ENCODE measurements at regions not wholly inside any gene's neighbourhood (a gene's known extent, or its start where the extent isn't known, plus 50 kb on each side); places are given as distances from the start of the nearest gene placed in this dataset.

DNA sequence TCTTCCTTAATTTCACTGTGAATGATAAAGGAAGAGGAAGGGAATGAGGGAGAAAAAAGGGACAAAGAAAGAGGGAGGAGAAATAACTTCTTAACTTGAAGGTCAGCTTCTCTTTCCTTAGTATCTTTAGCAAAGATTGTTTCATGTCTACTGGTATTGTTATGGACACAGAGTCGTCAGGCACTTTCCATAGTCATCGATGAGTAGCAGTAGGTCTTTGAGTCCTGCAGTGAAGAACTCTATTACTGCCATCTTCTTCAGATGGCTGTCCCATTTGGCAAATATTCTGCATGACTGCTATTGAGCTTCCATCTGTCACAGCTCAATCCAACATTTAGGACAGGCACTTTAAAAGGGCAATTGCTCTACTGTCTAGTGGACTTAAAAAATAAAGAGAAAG, 2463.1 kb downstream of the PCDH9 start:
- Mint-ChIP-seq H3K36me3 (no peaks in the 10 kb centered on the region), H3K4me1 (ENCODE audit: low read depth) (no peaks in the 10 kb centered on the region), H3K9me3 (ENCODE audit: low read depth) (peaks cover 11% of the 10 kb centered on the region), H3K4me3 (no peak overlapping the region), H3K27ac (no peak overlapping the region), H3K27me3 (no peaks in the 10 kb centered on the region)

DNA sequence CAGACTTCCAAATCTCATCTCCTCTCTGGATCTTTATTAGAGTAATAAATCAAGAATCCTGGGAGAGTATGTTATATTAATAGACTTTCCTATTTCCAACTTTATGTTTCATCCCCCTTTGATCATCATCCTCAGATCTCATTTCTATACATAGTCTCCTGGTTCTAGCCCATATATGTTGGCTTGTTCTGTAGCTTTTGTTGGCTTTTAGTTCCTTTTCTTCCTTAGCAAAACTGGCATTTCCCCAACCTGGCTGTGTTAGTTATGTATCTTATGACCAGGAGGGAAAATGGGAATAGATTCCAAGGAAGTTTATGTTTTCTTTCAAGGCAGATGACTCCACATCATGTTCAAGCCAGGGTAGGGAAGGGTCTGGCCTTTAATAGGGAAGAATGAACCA, 2464.5 kb downstream of the PCDH9 start:
- Mint-ChIP-seq H3K9me3 (ENCODE audit: low read depth) (peaks cover 11% of the 10 kb centered on the region), H3K4me1 (ENCODE audit: low read depth) (no peaks in the 10 kb centered on the region), H3K27me3 (no peaks in the 10 kb centered on the region), H3K27ac (no peak overlapping the region), H3K4me3 (no peak overlapping the region), H3K36me3 (no peaks in the 10 kb centered on the region)

DNA sequence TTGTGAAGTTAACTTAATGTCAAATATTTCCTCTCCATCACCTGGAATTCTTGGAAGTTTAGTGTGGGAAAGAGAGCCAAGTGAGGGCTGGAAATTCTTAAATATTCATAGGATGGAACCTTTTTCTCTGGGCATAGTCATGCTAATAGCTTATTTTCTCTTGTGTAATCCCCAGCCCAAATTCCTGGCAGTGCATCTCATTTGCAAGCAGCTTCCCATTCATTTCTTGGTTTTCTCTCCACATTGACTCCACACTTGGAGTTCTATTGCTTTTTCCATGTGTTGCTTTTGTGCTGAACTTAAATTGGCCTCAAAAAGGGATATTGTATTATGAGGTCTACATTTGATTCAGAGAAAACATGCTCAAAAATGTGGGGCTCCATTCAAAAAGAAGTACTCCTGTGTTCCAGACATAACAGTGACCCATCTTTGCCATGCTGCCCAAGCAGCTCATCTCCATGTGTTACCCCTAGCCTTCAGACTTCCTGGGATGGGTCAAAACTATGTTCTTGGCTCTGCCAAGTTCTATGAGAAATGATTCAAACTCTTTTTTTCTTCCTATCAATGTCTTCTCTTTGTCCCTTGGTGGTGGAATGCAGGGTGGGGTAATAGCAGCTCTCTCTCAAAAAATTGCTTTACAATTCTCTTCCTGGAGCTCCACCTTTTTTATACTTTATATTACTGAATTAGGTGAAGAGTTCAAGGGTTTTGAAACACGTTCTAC, 2471.5 kb downstream of the PCDH9 start:
- H3K27me3 Mint-ChIP-seq: no peaks in the 10 kb centered on the region
- peaks cover 21% of the 10 kb centered on the region for H3K9me3 Mint-ChIP-seq (ENCODE audit: low read depth)
- no peak overlapping the region for H3K4me3 Mint-ChIP-seq
- no peak overlapping the region for H3K27ac Mint-ChIP-seq
- H3K4me1 Mint-ChIP-seq (ENCODE audit: low read depth): no peaks in the 10 kb centered on the region
- no peaks in the 10 kb centered on the region for H3K36me3 Mint-ChIP-seq

DNA sequence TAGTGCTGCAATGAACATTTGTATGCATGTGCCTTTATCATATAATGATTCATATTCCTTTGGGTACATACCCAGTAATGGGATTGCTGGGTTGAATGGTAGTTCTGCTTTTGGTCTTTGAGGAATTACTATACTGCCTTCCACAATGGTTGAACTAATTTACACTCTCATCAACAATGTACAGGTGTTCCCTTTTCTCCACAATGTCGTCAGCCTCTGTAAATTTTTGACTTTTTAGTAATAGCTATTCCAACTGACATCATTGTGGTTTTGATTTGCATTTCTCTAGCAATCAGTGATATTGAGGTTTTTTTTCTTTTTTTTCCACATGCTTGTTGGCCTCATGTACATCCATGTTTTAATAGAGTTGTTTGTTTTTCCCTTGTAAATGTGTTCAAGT, 2473.5 kb downstream of the PCDH9 start:
- no peaks in the 10 kb centered on the region for H3K27me3 Mint-ChIP-seq
- no peaks in the 10 kb centered on the region for H3K4me1 Mint-ChIP-seq (ENCODE audit: low read depth)
- H3K36me3 Mint-ChIP-seq: no peaks in the 10 kb centered on the region
- no peak overlapping the region for H3K27ac Mint-ChIP-seq
- H3K9me3 Mint-ChIP-seq (ENCODE audit: low read depth): peaks cover 17% of the 10 kb centered on the region
- H3K4me3 Mint-ChIP-seq: no peak overlapping the region

DNA sequence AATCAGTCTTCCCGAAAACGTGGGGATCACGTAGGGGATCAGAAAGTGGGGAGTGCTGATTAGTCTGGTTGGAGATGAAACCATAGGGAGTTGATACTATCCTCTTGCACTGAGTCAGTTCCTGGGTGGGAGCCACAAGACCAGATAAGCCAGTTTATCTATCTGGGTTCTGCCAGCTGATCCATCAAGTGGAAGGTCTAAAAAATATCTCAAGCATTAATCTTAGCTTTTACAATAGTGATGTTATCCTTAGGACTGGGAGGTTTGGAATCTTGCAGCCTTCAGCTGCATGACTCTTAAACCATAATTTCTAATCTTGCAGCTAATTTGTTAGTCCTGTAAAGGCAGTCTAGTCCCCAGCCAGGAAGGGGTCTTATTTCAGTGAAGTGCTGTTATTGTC, 2474.2 kb downstream of the PCDH9 start:
- Mint-ChIP-seq H3K27me3 (no peaks in the 10 kb centered on the region), H3K9me3 (ENCODE audit: low read depth) (peaks cover 17% of the 10 kb centered on the region), H3K36me3 (no peaks in the 10 kb centered on the region), H3K27ac (no peak overlapping the region), H3K4me1 (ENCODE audit: low read depth) (no peaks in the 10 kb centered on the region), H3K4me3 (no peak overlapping the region)

DNA sequence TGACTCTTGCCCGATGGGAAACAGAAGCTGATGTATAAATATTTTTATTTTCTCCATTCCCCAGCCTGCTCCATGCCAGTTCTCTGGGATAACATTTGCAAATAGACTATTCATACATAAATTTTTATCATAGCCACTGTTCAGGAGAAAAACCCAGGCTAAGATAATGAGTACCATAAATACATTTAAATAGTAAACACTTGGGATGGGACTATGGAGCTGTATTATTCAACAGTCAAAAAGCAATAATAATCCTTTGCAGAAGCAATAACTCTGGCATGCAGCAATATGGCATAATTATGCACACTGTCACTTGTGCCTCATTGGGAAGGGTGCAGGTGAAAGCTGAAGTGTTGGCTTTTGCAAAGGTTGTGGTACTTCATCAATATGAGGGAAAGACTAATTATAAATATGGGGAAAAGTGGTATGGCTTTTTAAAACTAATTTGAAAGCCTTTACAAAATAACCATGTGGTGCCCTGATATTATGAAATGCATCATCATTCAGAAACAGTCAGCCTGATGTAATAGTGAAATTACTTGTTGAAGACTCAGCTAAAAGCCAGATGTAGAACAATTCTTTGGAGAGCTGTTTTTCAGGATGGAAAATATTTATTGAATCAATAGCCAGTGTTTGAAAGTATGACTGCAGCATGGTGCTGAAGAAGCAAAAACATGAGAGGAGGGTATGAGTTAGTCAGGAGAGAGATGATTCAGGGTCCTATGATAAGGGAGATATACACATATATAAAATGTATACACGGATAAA, 2476.7 kb downstream of the PCDH9 start:
- Mint-ChIP-seq H3K9me3 (ENCODE audit: low read depth) (peaks cover 7% of the 10 kb centered on the region), H3K27me3 (no peaks in the 10 kb centered on the region), H3K27ac (no peak overlapping the region), H3K4me3 (no peak overlapping the region), H3K36me3 (no peaks in the 10 kb centered on the region), H3K4me1 (ENCODE audit: low read depth) (no peaks in the 10 kb centered on the region)

DNA sequence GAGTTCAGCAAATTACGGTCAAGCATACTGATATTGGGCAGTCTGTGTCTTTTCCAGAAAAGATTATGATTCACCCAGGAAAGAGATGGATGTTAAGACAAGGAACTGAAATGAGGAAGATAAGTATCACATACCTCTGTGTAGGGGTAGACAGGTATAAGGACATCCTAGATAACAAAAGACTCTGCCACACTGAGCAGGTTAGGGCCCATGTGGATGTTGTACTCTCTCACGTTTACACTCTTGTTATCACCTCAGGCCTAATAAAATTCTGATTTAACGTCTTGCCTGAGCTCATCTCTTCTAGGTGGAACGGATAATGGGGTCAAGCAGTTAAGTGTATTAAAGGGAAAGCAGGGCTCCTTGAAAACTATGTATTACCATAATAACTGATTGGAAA, 2480.8 kb downstream of the PCDH9 start:
- H3K4me3 Mint-ChIP-seq: no peak overlapping the region
- H3K27ac Mint-ChIP-seq: no peak overlapping the region
- H3K27me3 Mint-ChIP-seq: no peaks in the 10 kb centered on the region
- no peaks in the 10 kb centered on the region for H3K36me3 Mint-ChIP-seq
- H3K4me1 Mint-ChIP-seq (ENCODE audit: low read depth): no peaks in the 10 kb centered on the region
- no peaks in the 10 kb centered on the region for H3K9me3 Mint-ChIP-seq (ENCODE audit: low read depth)

DNA sequence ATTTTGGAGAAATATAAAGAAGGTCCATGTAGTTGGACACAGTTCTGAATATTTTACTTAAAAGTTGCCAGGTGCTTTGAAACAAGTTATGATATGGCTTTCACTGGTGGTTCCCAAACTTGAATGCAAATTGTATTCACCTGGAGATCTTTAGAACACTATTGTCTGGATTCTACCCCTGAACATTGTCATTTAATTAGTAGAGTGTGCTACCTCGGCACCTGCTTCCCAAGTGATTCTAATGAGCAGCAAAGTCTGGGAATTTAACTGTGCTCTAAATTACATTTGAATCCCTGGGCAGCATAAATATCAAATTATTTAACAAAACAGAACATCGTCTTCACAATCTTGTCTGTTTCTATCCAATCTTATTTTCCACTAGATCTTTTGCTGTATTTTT, 2483.3 kb downstream of the PCDH9 start:
- no peak overlapping the region for H3K4me3 Mint-ChIP-seq
- no peak overlapping the region for H3K27ac Mint-ChIP-seq

DNA sequence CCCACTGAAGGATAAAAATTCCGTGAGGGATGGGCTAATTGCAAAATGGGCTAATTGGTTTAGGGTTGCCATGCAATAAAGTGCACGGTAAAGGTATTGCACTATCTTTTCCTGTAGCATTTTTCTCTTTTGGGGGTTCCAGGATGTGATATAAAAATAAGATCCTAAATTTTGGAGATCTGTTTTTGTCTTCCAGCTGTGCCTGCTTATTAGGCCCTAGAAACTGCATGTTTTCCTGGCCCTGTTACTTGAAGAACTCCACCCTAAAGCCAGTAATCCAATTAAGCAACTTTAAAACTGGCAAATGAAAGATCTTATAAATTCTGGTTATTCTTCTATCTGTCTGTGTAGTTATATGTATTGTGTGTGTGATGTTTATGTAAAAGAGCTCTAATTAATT, 2489.6 kb downstream of the PCDH9 start:
- H3K4me1 Mint-ChIP-seq (ENCODE audit: low read depth): no peaks in the 10 kb centered on the region
- H3K36me3 Mint-ChIP-seq: no peaks in the 10 kb centered on the region

More for the DNA sequence above, 2483.3 kb downstream of the PCDH9 start:
- H3K27me3 Mint-ChIP-seq: no peaks in the 10 kb centered on the region
- H3K9me3 Mint-ChIP-seq (ENCODE audit: low read depth): no peaks in the 10 kb centered on the region
- no peaks in the 10 kb centered on the region for H3K4me1 Mint-ChIP-seq (ENCODE audit: low read depth)
- H3K36me3 Mint-ChIP-seq: no peaks in the 10 kb centered on the region

DNA sequence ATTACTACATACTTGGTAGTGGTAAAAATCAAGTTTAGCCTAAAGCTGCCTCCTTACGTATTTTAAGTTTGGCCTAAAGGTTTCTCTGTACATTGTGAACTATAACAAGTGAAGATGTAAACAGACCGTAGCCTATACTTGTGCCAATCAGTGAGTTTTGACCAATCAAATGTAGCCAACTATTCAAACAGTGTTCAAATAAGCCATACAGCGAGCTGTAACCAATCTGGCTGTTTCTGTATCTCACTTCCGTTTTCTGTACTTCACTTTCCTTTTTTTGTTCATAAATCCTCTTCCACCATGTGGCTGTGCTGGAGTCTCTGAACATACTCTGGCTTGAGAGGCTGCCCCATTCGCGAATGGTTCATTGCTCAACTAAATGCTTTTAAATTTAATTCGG, 2504.6 kb downstream of the PCDH9 start:
- Mint-ChIP-seq H3K27ac (no peak overlapping the region), H3K36me3 (no peaks in the 10 kb centered on the region), H3K27me3 (no peaks in the 10 kb centered on the region), H3K4me3 (no peak overlapping the region), H3K9me3 (ENCODE audit: low read depth) (peaks cover 3% of the 10 kb centered on the region), H3K4me1 (ENCODE audit: low read depth) (no peaks in the 10 kb centered on the region)

More for the DNA sequence above, 2489.6 kb downstream of the PCDH9 start:
- no peak overlapping the region for H3K4me3 Mint-ChIP-seq
- no peak overlapping the region for H3K27ac Mint-ChIP-seq
- H3K27me3 Mint-ChIP-seq: no peaks in the 10 kb centered on the region
- peaks cover 12% of the 10 kb centered on the region for H3K9me3 Mint-ChIP-seq (ENCODE audit: low read depth)

DNA sequence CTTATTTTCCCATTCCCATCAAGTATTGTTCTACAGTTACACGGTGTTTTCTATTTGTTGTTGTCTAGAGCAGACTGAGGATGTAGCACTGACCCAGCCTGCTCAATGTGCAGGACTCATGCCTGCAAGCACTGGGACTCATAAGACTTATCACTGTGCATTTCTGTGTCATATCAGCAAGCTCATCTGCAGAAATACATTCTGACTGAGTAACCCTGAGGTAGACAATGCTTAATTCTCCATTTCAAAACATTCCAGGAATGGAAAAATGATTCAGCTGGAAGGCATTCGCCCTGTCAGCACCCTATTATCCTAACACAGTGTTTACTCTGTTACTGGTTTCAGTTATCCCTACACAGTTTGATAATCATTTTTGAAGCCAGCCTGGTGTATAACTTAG, 2506.4 kb downstream of the PCDH9 start:
- Mint-ChIP-seq H3K4me3 (no peak overlapping the region), H3K36me3 (no peaks in the 10 kb centered on the region), H3K4me1 (ENCODE audit: low read depth) (no peaks in the 10 kb centered on the region), H3K27ac (no peak overlapping the region), H3K27me3 (no peaks in the 10 kb centered on the region), H3K9me3 (ENCODE audit: low read depth) (peaks cover 3% of the 10 kb centered on the region)

DNA sequence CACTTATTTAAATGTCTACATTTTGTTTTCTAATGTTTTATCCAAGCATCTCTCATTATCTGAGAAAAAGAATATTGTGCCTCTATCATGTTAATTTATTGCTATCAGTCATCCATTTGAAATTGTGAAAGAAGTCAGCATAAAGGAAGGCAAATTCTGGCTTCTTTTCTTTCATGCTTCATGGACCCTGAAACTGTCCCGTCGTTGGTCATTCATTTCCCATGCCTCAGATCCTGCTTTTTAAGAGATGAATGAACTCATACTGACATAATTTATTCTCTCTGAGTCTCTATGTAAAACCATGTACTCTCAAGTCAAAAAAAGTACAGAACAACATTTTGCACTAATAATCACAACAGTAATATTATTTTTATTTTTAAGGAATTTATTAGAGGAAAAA, 2512.0 kb downstream of the PCDH9 start:
- Mint-ChIP-seq H3K36me3 (no peaks in the 10 kb centered on the region), H3K27ac (no peak overlapping the region), H3K4me1 (ENCODE audit: low read depth) (no peaks in the 10 kb centered on the region), H3K4me3 (no peak overlapping the region), H3K9me3 (ENCODE audit: low read depth) (peaks cover 9% of the 10 kb centered on the region), H3K27me3 (no peaks in the 10 kb centered on the region)

DNA sequence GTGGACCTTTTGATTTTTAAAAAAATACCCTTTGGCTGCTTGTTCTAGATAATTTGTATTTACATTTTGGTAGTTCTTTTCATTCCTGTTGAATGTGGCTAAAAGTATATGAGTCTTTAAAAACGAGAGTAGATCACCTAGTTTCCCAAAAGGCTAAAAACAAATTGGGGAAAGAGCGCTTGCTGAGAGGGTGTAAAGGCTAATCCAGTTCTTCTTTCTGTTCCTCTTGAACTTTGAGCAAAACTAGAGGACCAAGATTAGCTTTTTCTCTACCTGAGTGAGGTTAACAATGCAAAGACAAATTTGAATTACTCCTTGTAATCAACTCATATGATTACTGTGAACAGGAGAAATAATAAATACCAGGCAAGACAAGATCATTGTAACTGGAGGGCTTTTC, 2513.2 kb downstream of the PCDH9 start:
- H3K4me1 Mint-ChIP-seq (ENCODE audit: low read depth): no peaks in the 10 kb centered on the region
- H3K36me3 Mint-ChIP-seq: no peaks in the 10 kb centered on the region
- H3K27ac Mint-ChIP-seq: no peak overlapping the region
- no peaks in the 10 kb centered on the region for H3K27me3 Mint-ChIP-seq
- peaks cover 9% of the 10 kb centered on the region for H3K9me3 Mint-ChIP-seq (ENCODE audit: low read depth)
- H3K4me3 Mint-ChIP-seq: no peak overlapping the region

DNA sequence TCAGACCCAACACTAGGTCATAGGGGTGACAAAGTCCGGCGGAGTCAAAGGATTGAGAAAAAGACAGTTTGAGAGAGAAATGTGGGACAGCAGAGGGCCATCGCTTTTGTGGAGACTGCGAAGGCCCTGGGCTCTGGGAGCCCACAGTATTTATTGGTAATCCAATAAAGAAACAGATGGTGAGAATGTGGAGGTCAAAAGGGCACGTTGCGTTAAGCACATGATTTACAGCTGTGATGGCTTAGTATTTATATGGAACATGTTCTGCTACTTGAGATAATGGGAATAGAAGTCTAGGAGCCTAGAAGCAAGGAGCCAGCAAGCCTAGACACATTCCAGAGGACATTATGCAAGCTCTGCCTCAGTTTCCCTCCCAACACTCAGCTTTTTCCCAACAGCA, 2521.1 kb downstream of the PCDH9 start:
- no peak overlapping the region for H3K4me3 Mint-ChIP-seq
- peaks cover 12% of the 10 kb centered on the region for H3K9me3 Mint-ChIP-seq (ENCODE audit: low read depth)
- no peak overlapping the region for H3K27ac Mint-ChIP-seq
- no peaks in the 10 kb centered on the region for H3K36me3 Mint-ChIP-seq
- H3K27me3 Mint-ChIP-seq: no peaks in the 10 kb centered on the region
- no peaks in the 10 kb centered on the region for H3K4me1 Mint-ChIP-seq (ENCODE audit: low read depth)

DNA sequence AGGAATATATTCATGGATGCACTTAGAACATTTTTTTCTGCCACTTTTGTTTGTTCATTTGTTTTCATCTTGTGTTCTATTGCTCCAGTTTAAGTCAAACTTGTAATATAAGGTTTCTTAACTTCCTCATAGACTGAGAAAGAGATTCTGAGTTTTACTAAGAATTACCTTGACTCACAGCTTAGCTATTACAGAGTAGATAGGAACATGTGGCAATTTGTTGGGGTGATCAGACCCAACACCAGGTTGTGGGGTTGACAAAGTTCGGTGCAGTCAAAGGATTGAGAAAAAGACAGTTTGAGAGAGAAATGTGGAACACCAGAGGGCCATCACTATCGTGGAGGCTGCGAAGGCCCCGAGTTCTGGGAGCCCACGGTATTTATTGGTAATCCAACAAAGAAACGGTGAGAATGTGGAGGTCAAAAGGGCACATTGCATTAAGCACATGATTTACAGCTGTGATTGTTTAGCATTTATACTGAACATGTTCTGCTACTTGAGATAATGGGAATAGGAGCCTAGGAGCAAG, 2526.0 kb downstream of the PCDH9 start:
- Mint-ChIP-seq H3K4me1 (ENCODE audit: low read depth) (no peaks in the 10 kb centered on the region), H3K4me3 (no peak overlapping the region), H3K36me3 (no peaks in the 10 kb centered on the region), H3K27me3 (no peaks in the 10 kb centered on the region), H3K9me3 (ENCODE audit: low read depth) (peaks cover 5% of the 10 kb centered on the region), H3K27ac (no peak overlapping the region)
